ENCODE measurements at regions not wholly inside any gene's neighbourhood (a gene's known extent, or its start where the extent isn't known, plus 50 kb on each side); places are given as distances from the start of the nearest gene placed in this dataset.

DNA sequence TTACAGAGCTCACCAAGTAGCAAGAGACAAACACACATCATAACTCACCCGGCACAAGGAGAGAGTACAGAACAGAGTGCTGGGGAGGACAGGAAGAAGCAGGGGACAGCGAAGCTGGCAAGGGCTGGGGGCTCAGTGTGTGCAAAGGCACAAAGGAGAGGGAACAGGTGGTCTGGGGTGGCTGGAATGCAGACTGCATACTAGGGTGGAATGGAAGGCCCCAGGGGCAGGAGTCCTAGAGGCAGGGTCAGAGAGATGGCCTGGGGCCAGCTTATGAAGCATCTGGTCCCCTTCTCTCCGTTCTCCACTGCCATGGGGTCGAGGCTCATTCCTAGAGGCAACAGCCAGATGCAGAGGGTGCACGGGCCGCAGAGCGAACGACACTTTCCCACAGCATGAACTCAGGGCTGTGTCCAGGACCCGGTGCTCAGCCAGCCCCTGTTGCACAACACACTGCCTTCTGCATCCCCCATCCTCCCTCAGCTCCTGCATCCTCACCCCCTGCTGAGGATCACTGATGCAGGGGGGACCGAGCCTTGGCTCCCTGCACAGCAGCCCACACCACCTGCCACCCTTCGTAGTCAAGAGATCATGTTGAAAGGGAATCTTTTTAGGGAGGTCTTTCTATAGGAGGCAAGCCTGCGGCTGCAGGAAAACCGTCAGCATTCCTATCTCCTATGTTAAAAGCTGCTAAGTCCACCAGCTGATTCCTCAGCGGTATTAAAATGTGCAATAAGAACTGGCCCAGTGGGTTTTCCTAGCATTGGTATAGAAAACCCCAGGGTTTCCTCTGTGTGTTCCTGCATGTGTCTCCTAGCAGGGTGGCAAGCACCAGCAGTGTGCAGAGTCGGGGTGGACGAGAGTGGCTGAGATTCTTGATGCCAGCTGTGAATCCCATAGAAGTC lies 293.5 kb downstream of the UACA start:
- TF ChIP-seq, protein P1, sequence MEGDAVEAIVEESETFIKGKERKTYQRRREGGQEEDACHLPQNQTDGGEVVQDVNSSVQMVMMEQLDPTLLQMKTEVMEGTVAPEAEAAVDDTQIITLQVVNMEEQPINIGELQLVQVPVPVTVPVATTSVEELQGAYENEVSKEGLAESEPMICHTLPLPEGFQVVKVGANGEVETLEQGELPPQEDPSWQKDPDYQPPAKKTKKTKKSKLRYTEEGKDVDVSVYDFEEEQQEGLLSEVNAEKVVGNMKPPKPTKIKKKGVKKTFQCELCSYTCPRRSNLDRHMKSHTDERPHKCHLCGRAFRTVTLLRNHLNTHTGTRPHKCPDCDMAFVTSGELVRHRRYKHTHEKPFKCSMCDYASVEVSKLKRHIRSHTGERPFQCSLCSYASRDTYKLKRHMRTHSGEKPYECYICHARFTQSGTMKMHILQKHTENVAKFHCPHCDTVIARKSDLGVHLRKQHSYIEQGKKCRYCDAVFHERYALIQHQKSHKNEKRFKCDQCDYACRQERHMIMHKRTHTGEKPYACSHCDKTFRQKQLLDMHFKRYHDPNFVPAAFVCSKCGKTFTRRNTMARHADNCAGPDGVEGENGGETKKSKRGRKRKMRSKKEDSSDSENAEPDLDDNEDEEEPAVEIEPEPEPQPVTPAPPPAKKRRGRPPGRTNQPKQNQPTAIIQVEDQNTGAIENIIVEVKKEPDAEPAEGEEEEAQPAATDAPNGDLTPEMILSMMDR (conservative IDR thresholded peaks at IDR 0.05; ENCODE audit: low read length) = no peak
- TF ChIP-seq EZH2phosphoT487 (IDR thresholded peaks at IDR 0.05; ENCODE audit: borderline replicate concordance, low read depth, low read length) = no peak

Data from OCI-LY7 (cell line).